B cell (primary cell): ENCODE measurements at regions not wholly inside any gene's neighbourhood (a gene's known extent, or its start where the extent isn't known, plus 50 kb on each side); places are given as distances from the start of the nearest gene placed in this dataset.

Source experiments
- ATAC-seq: fragments of 200-7000 bp; cut with Tn5 transposase; one replicate; pipeline ENCODE4 v1.10.0; 2021; ENCODE audit warnings: low read depth, mild to moderate bottlenecking, moderate number of reproducible peaks, moderate library complexity
- CTCF ChIA-PET: fragments of 350-600 bp; sonication (Branson Sonifier 250); formaldehyde crosslinking; loops from one replicate; lab custom pipeline; 2021; ENCODE audit warnings: antibody characterized with exemption, inconsistent platforms; lab: Charles Lee
- POLR2A ChIA-PET: fragments of 350-600 bp; sonication (Branson Sonifier 250); formaldehyde crosslinking; loops from one replicate; lab custom pipeline; 2021; ENCODE audit warnings: antibody characterized with exemption; lab: Charles Lee
- DNase-seq: peaks from one replicate; pipeline ENCODE4 v3.0.0; 2013
- H2AFZ ChIP-seq: 2 replicates; pipeline ENCODE4 v1.6.1; 2012; ENCODE audit warnings: mild to moderate bottlenecking, low read depth, low read length; ENCODE audit not compliant: insufficient read depth, poor library complexity, severe bottlenecking
- H3K27ac ChIP-seq, 2 donors: 1 replicate in 1 of 2; 2 replicates in 1 of 2; pipeline ENCODE4 v1.5.1; 2012 to 2013; ENCODE audit warnings: low read length in 2 of 2, mild to moderate bottlenecking in 2 of 2, moderate library complexity in 1 of 2
- H3K27me3 ChIP-seq, 4 experiments: fragments of 200-600 bp in 1 of 4; sonication (generic) in 1 of 4; replicated peaks in 1 of 4; 1 replicate in 2 of 4; 2 replicates in 2 of 4; pipeline versions ENCODE4 v1.6.1 to v1.7.0; 2013 to 2016; ENCODE audit warnings: low read length in 3 of 4, mild to moderate bottlenecking in 2 of 4, mixed read lengths in 1 of 4, moderate library complexity in 1 of 4; ENCODE audit not compliant: insufficient read depth in 4 of 4, control insufficient read depth in 3 of 4; ENCODE audit errors: control extremely low read depth in 1 of 4
- H3K36me3 ChIP-seq, 2 experiments: replicated peaks in 1 of 2; 1 replicate in 1 of 2; 2 replicates in 1 of 2; pipeline versions ENCODE4 v1.6.1 to v1.7.1; 2013; ENCODE audit warnings: low read length in 1 of 2; ENCODE audit not compliant: insufficient read depth in 2 of 2, control insufficient read depth in 1 of 2; ENCODE audit errors: control extremely low read depth in 1 of 2, extremely low read depth in 1 of 2
- H3K4me1 ChIP-seq, 2 donors: fragments of 200-600 bp in 1 of 2; sonication (generic) in 1 of 2; 1 replicate in 1 of 2; 2 replicates in 1 of 2; pipeline versions ENCODE4 v1.5.1 to v1.6.1; 2013 to 2017; ENCODE audit warnings: low read length in 2 of 2; ENCODE audit not compliant: control insufficient read depth in 2 of 2, insufficient read depth in 2 of 2
- H3K4me2 ChIP-seq: replicated peaks from 2 replicates; pipeline ENCODE3; 2012; ENCODE audit warnings: mild to moderate bottlenecking, low read depth, low read length; ENCODE audit not compliant: poor library complexity, severe bottlenecking
- H3K4me3 ChIP-seq, 5 experiments: fragments of 200-600 bp in 1 of 5; sonication (generic) in 1 of 5; 1 replicate in 3 of 5; 2 replicates in 2 of 5; pipeline versions ENCODE4 v1.5.1 to v1.7.0; 2011 to 2016; ENCODE audit warnings: low read length in 4 of 5, mild to moderate bottlenecking in 4 of 5, low read depth in 2 of 5, control low read depth in 1 of 5, moderate library complexity in 1 of 5; ENCODE audit not compliant: insufficient read depth in 1 of 5; ENCODE audit errors: control extremely low read depth in 1 of 5, extremely low read depth in 1 of 5
- H3K79me2 ChIP-seq: fragments of 200-600 bp; sonication (generic); one replicate; pipeline ENCODE4 v1.6.0; 2016; ENCODE audit warnings: low read length; ENCODE audit not compliant: control insufficient read depth, insufficient read depth
- H3K9ac ChIP-seq: fragments of 200-600 bp; sonication (generic); 2 replicates; pipeline ENCODE4 v1.6.1; 2017; ENCODE audit warnings: mild to moderate bottlenecking, low read length, moderate library complexity
- H3K9me3 ChIP-seq, 3 donors: one replicate each; pipeline versions ENCODE4 v1.6.1 to v1.7.1; 2013; ENCODE audit warnings: low read length in 2 of 3; ENCODE audit not compliant: control insufficient read depth in 2 of 3, insufficient read depth in 1 of 3; ENCODE audit errors: control extremely low read depth in 1 of 3
- H4K20me1 ChIP-seq: 2 replicates; pipeline ENCODE4 v1.6.0; 2012; ENCODE audit warnings: mild to moderate bottlenecking, low read length; ENCODE audit not compliant: insufficient read depth, control insufficient read depth, poor library complexity, severe bottlenecking
- H3K27ac Mint-ChIP-seq: one replicate; pipeline ENCODE4 v1.8.0; 2021; ENCODE audit warnings: mixed read lengths
- H3K27me3 Mint-ChIP-seq: one replicate; pipeline ENCODE4 v1.8.0; 2021; ENCODE audit warnings: mixed read lengths
- H3K4me1 Mint-ChIP-seq: one replicate; pipeline ENCODE4 v1.8.0; 2021; ENCODE audit warnings: mixed read lengths
- H3K4me3 Mint-ChIP-seq: one replicate; pipeline ENCODE4 v1.8.0; 2021; ENCODE audit warnings: mixed read lengths
- H3K9me3 Mint-ChIP-seq: one replicate; pipeline ENCODE4 v1.8.0; 2022; ENCODE audit warnings: mixed read lengths; ENCODE audit not compliant: insufficient read depth
- CTCF ChIP-seq: fragments of 200-600 bp; IDR thresholded peaks from one replicate; pipeline ENCODE4 v1.8.0; 2022; ENCODE audit warnings: antibody characterized with exemption, mild to moderate bottlenecking
- EZH2 ChIP-seq: IDR thresholded peaks from 2 replicates; pipeline ENCODE4 v1.6.1; 2012; ENCODE audit warnings: borderline replicate concordance, low read depth, mild to moderate bottlenecking, moderate library complexity, low read length; ENCODE audit not compliant: insufficient read depth, poor library complexity, severe bottlenecking
- WGBS: methylation state at CpG from one replicate; pipeline ENCODE4 v1.1.5; 2013; ENCODE audit warnings: missing lambda C conversion rate; ENCODE audit not compliant: insufficient coverage; 5-methylcytosine and 5-hydroxymethylcytosine counted together
- intact Hi-C: fragments of 100-400 bp; cut with micrococcal nuclease; formaldehyde crosslinking; loops from one replicate; pipeline ENCODE4 v1.10.0; 2022

GRCh38 chr4:81359207-81359606, 112.5 kb downstream of the RASGEF1B start:
- no peak for DNase-seq
- intact Hi-C loops = no loop called here
- no CpG with 5 or more reads among the region's 1 CpG for WGBS
- Histone ChIP-seq H3K9ac (no peak overlapping the region), H3K27ac (no peak overlapping the region), H3K4me3 (no peak overlapping the region), H3K4me1 (no peaks in the 10 kb centered on the region), H3K27me3 (no peaks in the 10 kb centered on the region), H2AFZ (no peak overlapping the region), H4K20me1 (no peaks in the 10 kb centered on the region), H3K79me2 (no peaks in the 10 kb centered on the region), H3K36me3 (no peaks in the 10 kb centered on the region), H3K9me3 (no peaks in the 10 kb centered on the region), H3K4me2 (no peak overlapping the region)
- Mint-ChIP-seq H3K27ac (no peak overlapping the region), H3K27me3 (peaks cover 20% of the 10 kb centered on the region), H3K4me3 (no peak overlapping the region), H3K9me3 (no peaks in the 10 kb centered on the region), H3K4me1 (no peaks in the 10 kb centered on the region)
- CTCF ChIA-PET = no interaction called here
- ATAC-seq = no peak
- POLR2A ChIA-PET = no interaction called here
- no peak for TF ChIP-seq EZH2
- TF ChIP-seq CTCF = no peak

- Histone ChIP-seq H3K9me3 (no peaks in the 10 kb centered on the region), H3K27ac (no peak overlapping the region), H3K4me3 (no peak overlapping the region), H3K4me2 (no peak overlapping the region), H2AFZ (no peak overlapping the region), H3K9ac (no peak overlapping the region), H3K79me2 (no peaks in the 10 kb centered on the region), H3K36me3 (no peaks in the 10 kb centered on the region), H3K27me3 (no peaks in the 10 kb centered on the region), H4K20me1 (no peaks in the 10 kb centered on the region), H3K4me1 (no peaks in the 10 kb centered on the region)
- Mint-ChIP-seq H3K9me3 (no peaks in the 10 kb centered on the region), H3K4me1 (no peaks in the 10 kb centered on the region), H3K4me3 (no peak overlapping the region), H3K27me3 (peaks cover 24% of the 10 kb centered on the region), H3K27ac (no peak overlapping the region)
- WGBS = no CpG with 5 or more reads among the region's 2 CpGs
- intact Hi-C loops = no loop called here
- POLR2A ChIA-PET = no interaction called here
- TF ChIP-seq EZH2 = no peak
- TF ChIP-seq CTCF = no peak
- ATAC-seq (no peak), DNase-seq (no peak)
- CTCF ChIA-PET = no interaction called here
These were observed 113.6 kb downstream of the RASGEF1B start for GRCh38 chr4:81358154-81358553.
